SU-DHL-6 (cell line): ENCODE measurements at regions not wholly inside any gene's neighbourhood (a gene's known extent, or its start where the extent isn't known, plus 50 kb on each side); places are given as distances from the start of the nearest gene placed in this dataset.

Experiments used
- EZH2phosphoT487 ChIP-seq: fragments of 200-600 bp; sonication (generic), shearing (Covaris generic); conservative IDR thresholded peaks from 2 replicates; pipeline ENCODE4 v1.6.1; 2018; ENCODE audit warnings: mild to moderate bottlenecking, antibody characterized with exemption, low read length, moderate library complexity, mixed read lengths
- TF ChIP-seq, protein P1 (sequence below): fragments of 200-600 bp; sonication (generic); IDR thresholded peaks from one replicate; pipeline ENCODE4 v1.5.1; 2017; ENCODE audit warnings: antibody characterized with exemption, mild to moderate bottlenecking, low read length, moderate library complexity; ENCODE audit not compliant: insufficient read depth, poor library complexity, severe bottlenecking

DNA sequence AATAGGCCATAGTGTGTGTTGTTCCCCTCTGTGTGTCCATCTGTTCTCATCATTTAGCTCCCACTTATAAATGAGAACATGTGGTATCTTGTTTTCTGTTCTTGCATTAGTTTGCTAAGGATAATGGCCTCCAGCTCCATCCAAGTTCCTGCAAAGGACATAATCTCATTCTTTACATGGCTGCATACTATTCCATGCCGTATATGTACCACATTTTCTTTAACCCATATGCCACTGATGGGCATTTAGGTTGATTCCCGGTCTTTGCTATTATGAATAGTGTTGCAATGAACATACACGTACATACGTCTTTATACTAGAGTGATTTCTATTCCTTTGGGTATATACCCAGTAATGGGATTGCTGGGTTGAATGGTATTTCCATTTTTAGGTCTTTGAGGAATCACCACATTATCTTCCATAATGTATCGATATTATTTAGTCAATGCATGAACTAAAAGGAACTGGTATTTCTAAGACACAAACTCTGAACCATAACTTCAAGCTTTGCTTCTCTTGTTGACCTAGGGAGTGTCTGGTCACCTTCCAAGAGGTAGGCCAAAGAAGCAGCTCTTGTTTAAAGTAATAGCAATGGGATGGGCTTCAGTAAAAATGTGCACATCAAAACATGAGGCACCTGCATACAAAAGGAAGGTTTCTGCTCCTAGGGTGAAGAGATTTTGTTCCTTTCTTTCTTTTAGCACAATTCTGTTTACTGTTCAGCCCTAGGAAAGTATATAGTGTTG lies 343.0 kb upstream of the ARID1B start:
- TF ChIP-seq, protein P1, sequence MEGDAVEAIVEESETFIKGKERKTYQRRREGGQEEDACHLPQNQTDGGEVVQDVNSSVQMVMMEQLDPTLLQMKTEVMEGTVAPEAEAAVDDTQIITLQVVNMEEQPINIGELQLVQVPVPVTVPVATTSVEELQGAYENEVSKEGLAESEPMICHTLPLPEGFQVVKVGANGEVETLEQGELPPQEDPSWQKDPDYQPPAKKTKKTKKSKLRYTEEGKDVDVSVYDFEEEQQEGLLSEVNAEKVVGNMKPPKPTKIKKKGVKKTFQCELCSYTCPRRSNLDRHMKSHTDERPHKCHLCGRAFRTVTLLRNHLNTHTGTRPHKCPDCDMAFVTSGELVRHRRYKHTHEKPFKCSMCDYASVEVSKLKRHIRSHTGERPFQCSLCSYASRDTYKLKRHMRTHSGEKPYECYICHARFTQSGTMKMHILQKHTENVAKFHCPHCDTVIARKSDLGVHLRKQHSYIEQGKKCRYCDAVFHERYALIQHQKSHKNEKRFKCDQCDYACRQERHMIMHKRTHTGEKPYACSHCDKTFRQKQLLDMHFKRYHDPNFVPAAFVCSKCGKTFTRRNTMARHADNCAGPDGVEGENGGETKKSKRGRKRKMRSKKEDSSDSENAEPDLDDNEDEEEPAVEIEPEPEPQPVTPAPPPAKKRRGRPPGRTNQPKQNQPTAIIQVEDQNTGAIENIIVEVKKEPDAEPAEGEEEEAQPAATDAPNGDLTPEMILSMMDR, result no peak
- no peak for TF ChIP-seq EZH2phosphoT487
